Astrocyte (in vitro differentiated cells and primary cell): ENCODE measurements at regions not wholly inside any gene's neighbourhood (a gene's known extent, or its start where the extent isn't known, plus 50 kb on each side); places are given as distances from the start of the nearest gene placed in this dataset.

Experiments
- EZH2 ChIP-seq: IDR thresholded peaks from 2 replicates; pipeline ENCODE4 v1.6.1; 2012; ENCODE audit warnings: mild to moderate bottlenecking, low read length, inconsistent platforms; ENCODE audit not compliant: insufficient read depth
- TF ChIP-seq, protein P1 (sequence below): IDR thresholded peaks from 2 replicates; pipeline ENCODE4 v1.5.1; 2011; ENCODE audit warnings: low read depth, mild to moderate bottlenecking, inconsistent platforms, low read length, moderate library complexity; ENCODE audit not compliant: insufficient read depth

DNA sequence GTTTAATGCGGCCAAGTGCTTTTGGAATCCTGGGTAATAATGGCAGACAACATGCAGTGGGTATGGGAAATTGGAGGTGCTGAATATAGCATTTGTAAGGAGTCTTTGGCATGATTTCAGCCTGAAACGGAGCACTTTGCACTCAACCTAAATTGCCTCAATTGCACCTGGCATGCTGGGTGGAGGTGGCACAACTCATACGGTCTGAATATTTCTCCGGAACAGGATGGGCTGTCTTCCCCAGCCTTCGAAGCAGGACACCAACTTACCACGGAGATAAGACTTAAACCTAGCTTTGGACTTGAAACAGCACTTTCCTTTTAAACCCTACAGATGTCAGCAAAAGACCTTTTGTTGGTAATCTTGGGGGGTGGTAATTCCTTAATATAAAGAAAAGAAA lies 153.7 kb upstream of the SRRM4 start:
- TF ChIP-seq, protein P1, sequence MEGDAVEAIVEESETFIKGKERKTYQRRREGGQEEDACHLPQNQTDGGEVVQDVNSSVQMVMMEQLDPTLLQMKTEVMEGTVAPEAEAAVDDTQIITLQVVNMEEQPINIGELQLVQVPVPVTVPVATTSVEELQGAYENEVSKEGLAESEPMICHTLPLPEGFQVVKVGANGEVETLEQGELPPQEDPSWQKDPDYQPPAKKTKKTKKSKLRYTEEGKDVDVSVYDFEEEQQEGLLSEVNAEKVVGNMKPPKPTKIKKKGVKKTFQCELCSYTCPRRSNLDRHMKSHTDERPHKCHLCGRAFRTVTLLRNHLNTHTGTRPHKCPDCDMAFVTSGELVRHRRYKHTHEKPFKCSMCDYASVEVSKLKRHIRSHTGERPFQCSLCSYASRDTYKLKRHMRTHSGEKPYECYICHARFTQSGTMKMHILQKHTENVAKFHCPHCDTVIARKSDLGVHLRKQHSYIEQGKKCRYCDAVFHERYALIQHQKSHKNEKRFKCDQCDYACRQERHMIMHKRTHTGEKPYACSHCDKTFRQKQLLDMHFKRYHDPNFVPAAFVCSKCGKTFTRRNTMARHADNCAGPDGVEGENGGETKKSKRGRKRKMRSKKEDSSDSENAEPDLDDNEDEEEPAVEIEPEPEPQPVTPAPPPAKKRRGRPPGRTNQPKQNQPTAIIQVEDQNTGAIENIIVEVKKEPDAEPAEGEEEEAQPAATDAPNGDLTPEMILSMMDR = no peak
- TF ChIP-seq EZH2 = no peak
